AG04449 (cell line): ENCODE measurements at regions not wholly inside any gene's neighbourhood (a gene's known extent, or its start where the extent isn't known, plus 50 kb on each side); places are given as distances from the start of the nearest gene placed in this dataset.

Source experiments
- CTCF ChIA-PET: fragments of 350-600 bp; formaldehyde crosslinking; extraction: SDS; loops from one replicate; lab custom pipeline; 2021; ENCODE audit warnings: antibody characterized with exemption; lab: Yijun Ruan, JAX
- POLR2A ChIA-PET: fragments of 400-600, 350-600 bp; formaldehyde crosslinking; extraction: SDS; loops from one replicate; lab custom pipeline; 2020; ENCODE audit warnings: antibody characterized with exemption, inconsistent platforms; lab: Yijun Ruan, JAX
- DNase-seq: peaks from one replicate; pipeline ENCODE4 v3.0.0-alpha.2; 2010; ENCODE audit warnings: low read depth, low spot score
- H3K4me3 ChIP-seq: 2 replicates; pipeline ENCODE4 v1.5.1; 2011; ENCODE audit warnings: low read depth, mild to moderate bottlenecking, control low read depth, low read length
- TF ChIP-seq, protein P1 (sequence below): IDR thresholded peaks from one replicate; pipeline ENCODE4 v1.5.1; 2011; ENCODE audit warnings: mild to moderate bottlenecking, moderate library complexity, low read length, control low read depth, inconsistent platforms; ENCODE audit not compliant: insufficient read depth; ENCODE audit errors: missing control alignments

GRCh38 chr13:36763126-36763722, 55.8 kb upstream of the RFXAP start:
- POLR2A ChIA-PET, result no interaction called here
- H3K4me3 ChIP-seq, result no peak overlapping the region
- CTCF ChIA-PET, result interaction anchor here (1.1 kb wide), 1 partner anchor 10 kb away, joined by 3 read pairs; no protein-coding TSS in a partner anchor
- no peak for DNase-seq
- TF ChIP-seq, protein P1, sequence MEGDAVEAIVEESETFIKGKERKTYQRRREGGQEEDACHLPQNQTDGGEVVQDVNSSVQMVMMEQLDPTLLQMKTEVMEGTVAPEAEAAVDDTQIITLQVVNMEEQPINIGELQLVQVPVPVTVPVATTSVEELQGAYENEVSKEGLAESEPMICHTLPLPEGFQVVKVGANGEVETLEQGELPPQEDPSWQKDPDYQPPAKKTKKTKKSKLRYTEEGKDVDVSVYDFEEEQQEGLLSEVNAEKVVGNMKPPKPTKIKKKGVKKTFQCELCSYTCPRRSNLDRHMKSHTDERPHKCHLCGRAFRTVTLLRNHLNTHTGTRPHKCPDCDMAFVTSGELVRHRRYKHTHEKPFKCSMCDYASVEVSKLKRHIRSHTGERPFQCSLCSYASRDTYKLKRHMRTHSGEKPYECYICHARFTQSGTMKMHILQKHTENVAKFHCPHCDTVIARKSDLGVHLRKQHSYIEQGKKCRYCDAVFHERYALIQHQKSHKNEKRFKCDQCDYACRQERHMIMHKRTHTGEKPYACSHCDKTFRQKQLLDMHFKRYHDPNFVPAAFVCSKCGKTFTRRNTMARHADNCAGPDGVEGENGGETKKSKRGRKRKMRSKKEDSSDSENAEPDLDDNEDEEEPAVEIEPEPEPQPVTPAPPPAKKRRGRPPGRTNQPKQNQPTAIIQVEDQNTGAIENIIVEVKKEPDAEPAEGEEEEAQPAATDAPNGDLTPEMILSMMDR, result no peak

DNA sequence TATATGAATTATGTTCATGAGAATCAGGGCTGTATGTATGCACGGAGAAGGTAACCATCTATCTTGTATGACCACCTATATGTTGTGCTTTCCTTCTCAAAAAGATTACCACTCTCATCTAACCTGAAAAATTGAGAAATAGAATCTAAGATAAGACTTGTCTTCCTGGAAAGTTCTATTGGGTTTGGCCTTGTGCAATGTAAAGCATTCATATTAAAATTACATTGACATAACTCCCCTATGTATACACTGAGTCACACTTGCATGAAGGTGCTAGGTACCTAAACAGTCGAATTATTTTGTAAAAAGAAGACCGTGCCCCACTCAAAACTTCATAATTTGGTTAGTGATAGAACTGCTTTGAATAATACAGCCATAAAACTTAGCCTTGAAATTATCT, 54.5 kb upstream of the RFXAP start:
- no peak for DNase-seq
- ChIA-PET POLR2A (no interaction called here), CTCF (interaction anchor here (1.4 kb wide), 1 partner anchor 217 kb away, joined by 3 read pairs; no protein-coding TSS in a partner anchor)
- H3K4me3 ChIP-seq, result no peak overlapping the region
- TF ChIP-seq, protein P1, result no peak

GRCh38 chr13:36764957-36765356, 54.1 kb upstream of the RFXAP start:
- TF ChIP-seq, protein P1, result no peak
- ChIA-PET POLR2A (no interaction called here), CTCF (interaction anchor here (1.4 kb wide), 1 partner anchor 216 kb away, joined by 3 read pairs; no protein-coding TSS in a partner anchor)
- DNase-seq, result no peak
- H3K4me3 ChIP-seq, result no peak overlapping the region

DNA sequence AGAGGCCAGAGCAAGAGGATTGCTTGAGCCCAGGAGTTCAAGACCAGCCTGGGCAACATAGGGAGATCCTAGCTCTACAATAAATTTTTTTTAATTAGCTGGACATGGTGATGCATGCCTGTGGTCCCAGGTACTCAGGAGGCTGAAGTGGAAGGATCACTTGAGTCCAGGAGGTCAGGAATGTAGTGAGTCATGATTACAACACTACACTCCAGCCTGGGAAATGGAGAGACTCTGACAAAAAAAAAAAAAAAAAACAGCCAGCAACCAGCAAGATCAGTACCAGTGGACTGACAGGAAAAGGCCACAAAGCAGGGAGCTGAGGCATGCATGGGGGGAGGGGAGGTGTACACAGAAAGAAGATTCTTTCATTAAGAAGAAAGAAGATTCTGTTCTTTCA, 52.7 kb upstream of the RFXAP start:
- ChIA-PET POLR2A (no interaction called here), CTCF (no interaction called here)
- DNase-seq, result no peak
- no peak overlapping the region for H3K4me3 ChIP-seq
- TF ChIP-seq, protein P1, result no peak

GRCh38 chr13:36767276-36767675, 51.7 kb upstream of the RFXAP start:
- POLR2A ChIA-PET, result no interaction called here
- TF ChIP-seq, protein P1, result no peak
- CTCF ChIA-PET, result no interaction called here
- no peak overlapping the region for H3K4me3 ChIP-seq
- no peak for DNase-seq

DNA sequence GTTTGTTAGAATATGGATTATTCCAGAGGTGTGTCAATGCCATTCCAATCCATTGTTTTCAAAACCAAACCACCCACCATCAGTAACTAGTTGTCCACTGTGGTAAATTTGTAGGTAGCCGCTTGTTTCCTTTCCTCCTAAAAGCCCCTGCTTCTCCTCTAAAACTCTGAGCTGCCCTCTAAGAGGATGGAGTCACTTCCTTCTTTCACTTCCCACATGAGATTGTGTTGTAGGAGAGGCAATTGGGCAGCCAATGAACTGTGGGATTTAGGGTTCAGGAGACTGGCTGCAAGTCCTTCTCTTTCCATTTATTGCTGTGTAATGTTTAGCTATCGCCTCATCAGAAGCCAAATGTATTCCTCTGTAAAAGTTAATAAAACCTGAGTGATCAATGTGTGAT, 49.9 kb upstream of the RFXAP start:
- CTCF ChIA-PET, result interaction anchor here (2.7 kb wide), 1 partner anchor 33 kb away, joined by 9 read pairs; no protein-coding TSS in a partner anchor
- TF ChIP-seq, protein P1, result no peak
- DNase-seq, result no peak
- POLR2A ChIA-PET, result no interaction called here
- no peak overlapping the region for H3K4me3 ChIP-seq
